ENCODE measurements at regions not wholly inside any gene's neighbourhood (a gene's known extent, or its start where the extent isn't known, plus 50 kb on each side); places are given as distances from the start of the nearest gene placed in this dataset.

DNA sequence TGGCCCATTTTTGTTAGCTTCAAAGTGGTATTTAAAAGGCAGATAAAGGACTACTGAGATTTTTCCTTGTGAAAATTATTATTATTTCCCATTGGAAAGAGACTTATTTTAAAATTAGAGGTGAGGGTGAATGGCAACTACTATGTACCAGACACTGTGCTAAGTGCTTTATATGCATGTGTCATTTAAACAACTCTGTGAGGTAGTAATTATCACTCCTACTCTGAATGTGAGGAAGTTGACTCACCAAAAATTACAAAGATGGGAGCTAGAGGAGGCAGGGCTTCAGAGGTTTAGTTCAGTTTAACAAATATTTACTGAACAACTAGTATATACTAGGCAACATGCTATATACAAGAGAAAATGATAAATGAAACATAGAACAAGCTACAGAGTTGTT, 78.2 kb downstream of the MSL3 start:
- TF ChIP-seq CTCF (IDR thresholded peaks at IDR 0.05; ENCODE audit: borderline replicate concordance, insufficient read depth, low read depth, low read length) = no peak
- no peak overlapping the region for H3K4me3 ChIP-seq (ENCODE audit: low read depth, low read length)

- no peak for TF ChIP-seq CTCF (IDR thresholded peaks at IDR 0.05; ENCODE audit: borderline replicate concordance, insufficient read depth, low read depth, low read length)
- H3K4me3 ChIP-seq (ENCODE audit: low read depth, low read length) = no peak overlapping the region
These were observed 79.4 kb downstream of the MSL3 start for GRCh38 chrX:11837437-11837836.

DNA sequence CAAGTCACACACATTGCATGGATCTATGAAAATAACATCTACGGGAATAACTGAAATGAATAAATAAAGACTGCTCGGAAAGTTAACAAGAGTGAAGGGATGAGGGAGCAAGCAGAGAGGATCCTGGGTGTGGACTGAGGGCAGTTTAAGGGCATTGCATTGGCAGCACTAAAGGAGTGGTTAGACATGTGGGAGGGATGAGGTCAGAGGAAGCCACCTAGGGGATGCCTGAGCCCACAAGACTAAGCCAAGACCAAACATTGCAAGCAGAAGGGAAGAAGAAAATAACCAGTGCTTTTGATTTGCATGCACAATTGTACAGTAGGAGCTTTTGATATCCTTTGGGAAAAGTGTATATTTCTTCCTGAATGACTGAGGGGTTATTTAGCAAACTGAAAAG, 106.1 kb downstream of the MSL3 start:
- no peak overlapping the region for H3K4me3 ChIP-seq (ENCODE audit: low read depth, low read length)
- TF ChIP-seq CTCF (IDR thresholded peaks at IDR 0.05; ENCODE audit: borderline replicate concordance, insufficient read depth, low read depth, low read length) = no peak

DNA sequence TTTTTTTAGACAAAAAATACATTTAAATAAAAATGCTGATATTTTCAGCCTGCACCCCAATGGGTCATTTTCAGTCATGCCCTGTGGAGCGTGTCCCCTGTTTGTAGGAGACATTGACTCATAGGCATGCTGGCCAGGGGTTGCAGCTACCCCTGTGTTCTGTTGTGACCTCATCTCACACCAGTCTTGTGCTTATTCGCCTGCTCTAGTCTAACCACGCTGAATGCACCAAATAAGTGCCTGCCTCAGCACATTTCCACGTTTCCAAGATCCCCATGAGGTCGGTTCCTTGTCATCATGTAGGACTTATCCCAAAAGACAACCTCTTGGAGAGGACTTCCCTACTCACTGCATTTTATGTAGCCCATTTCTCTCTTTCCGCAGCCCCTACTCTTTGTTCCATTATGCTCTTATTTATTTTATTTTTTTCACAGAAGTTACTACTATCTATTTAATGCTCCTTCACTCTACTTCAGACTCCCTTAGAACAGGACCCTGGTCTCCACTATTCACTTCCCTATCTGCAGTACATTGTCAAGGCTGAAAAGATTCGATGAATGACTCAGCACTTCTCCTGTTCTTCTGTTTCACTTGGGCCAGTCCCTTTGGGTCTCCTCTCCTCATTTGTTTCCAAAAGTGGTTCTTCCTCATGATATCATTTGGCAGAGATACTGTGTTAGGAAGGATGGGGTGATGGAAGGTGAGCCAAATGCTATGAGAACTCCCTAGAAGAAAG, 109.7 kb downstream of the MSL3 start:
- H3K4me3 ChIP-seq (ENCODE audit: low read depth, low read length) = no peak overlapping the region
- TF ChIP-seq CTCF (IDR thresholded peaks at IDR 0.05; ENCODE audit: borderline replicate concordance, insufficient read depth, low read depth, low read length) = no peak

GRCh38 chrX:11870789-11871188, 112.8 kb downstream of the MSL3 start:
- TF ChIP-seq CTCF (IDR thresholded peaks at IDR 0.05; ENCODE audit: borderline replicate concordance, insufficient read depth, low read depth, low read length) = no peak
- no peak overlapping the region for H3K4me3 ChIP-seq (ENCODE audit: low read depth, low read length)

DNA sequence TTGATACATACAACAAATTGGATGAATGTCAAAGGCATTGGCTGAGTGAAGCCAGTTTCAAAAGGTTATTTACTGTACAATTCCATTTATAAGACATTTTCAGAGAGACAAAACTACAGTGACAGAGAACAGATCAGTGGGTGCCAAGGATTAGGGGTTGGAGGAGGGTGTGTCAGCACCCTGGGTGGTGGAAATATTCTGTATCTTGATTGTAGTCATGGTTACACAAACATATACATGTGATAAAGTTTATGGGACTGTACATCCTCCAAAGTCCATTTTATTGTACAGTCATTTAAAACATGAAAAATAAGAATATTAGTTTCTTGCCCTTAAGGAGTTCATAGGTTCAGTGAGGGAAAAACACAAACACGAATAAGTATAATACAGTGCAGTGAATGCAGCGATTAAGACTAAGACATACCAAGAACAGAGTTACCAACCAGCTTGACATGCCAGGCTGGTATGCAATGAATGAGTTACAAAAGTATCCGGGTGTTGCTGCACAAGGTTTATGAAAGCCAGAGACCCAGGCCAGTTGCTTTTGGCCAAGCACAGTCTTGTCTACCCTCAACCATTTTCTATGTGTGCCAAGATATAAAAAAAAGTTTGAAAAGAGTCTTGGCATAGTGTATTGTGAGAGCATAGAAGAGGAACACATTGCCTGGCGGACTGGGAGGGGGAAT, 123.6 kb downstream of the MSL3 start:
- TF ChIP-seq CTCF (IDR thresholded peaks at IDR 0.05; ENCODE audit: borderline replicate concordance, insufficient read depth, low read depth, low read length) = no peak
- no peak overlapping the region for H3K4me3 ChIP-seq (ENCODE audit: low read depth, low read length)

- TF ChIP-seq CTCF (IDR thresholded peaks at IDR 0.05; ENCODE audit: borderline replicate concordance, insufficient read depth, low read depth, low read length) = no peak
- H3K4me3 ChIP-seq (ENCODE audit: low read depth, low read length) = no peak overlapping the region
These were observed 128.7 kb downstream of the MSL3 start for GRCh38 chrX:11886745-11887144.

Data from GM12875 (cell line).